Common myeloid progenitor, CD34-positive (primary cell): ENCODE measurements at regions not wholly inside any gene's neighbourhood (a gene's known extent, or its start where the extent isn't known, plus 50 kb on each side); places are given as distances from the start of the nearest gene placed in this dataset.
A peak's percentile ranks its signal among the peaks of the same experiment; 100 is the strongest.

Experiments used
- CTCF ChIA-PET: fragments of 350-600 bp; sonication (Branson Sonifier 250); formaldehyde crosslinking; loops from one replicate; lab custom pipeline; 2021; ENCODE audit warnings: antibody characterized with exemption; lab: Charles Lee
- POLR2A ChIA-PET: fragments of 350-600 bp; sonication (Branson Sonifier 250); formaldehyde crosslinking; loops from one replicate; lab custom pipeline; 2021; ENCODE audit warnings: antibody characterized with exemption; lab: Charles Lee
- DNase-seq, 3 donors: peaks; one replicate each; pipeline versions ENCODE4 v3.0.0 to v3.0.0-alpha.2; 2013
- H3K27ac ChIP-seq, 2 experiments: 1 replicate in 1 of 2; 2 replicates in 1 of 2; pipeline ENCODE4 v1.7.0; 2013; ENCODE audit warnings: inconsistent platforms in 2 of 2, low read length in 2 of 2, mild to moderate bottlenecking in 2 of 2, low read depth in 1 of 2, moderate library complexity in 1 of 2; ENCODE audit not compliant: severe bottlenecking in 2 of 2, insufficient read depth in 1 of 2, poor library complexity in 1 of 2
- H3K27me3 ChIP-seq, 5 experiments: replicated peaks in 2 of 5; 1 replicate in 3 of 5; 2 replicates in 2 of 5; pipeline versions ENCODE4 v1.6.1 to v1.7.0; 2013; ENCODE audit warnings: low read length in 4 of 5, mild to moderate bottlenecking in 2 of 5, moderate library complexity in 2 of 5, inconsistent platforms in 1 of 5; ENCODE audit not compliant: insufficient read depth in 5 of 5, control insufficient read depth in 4 of 5
- H3K36me3 ChIP-seq, 4 experiments: 1 replicate in 2 of 4; 2 replicates in 2 of 4; pipeline versions ENCODE4 v1.6.1 to v1.7.0; 2013; ENCODE audit warnings: low read length in 3 of 4, control low read depth in 1 of 4, mild to moderate bottlenecking in 1 of 4; ENCODE audit not compliant: control insufficient read depth in 4 of 4, insufficient read depth in 4 of 4
- H3K4me1 ChIP-seq, 4 experiments: 1 replicate in 3 of 4; 2 replicates in 1 of 4; pipeline versions ENCODE4 v1.6.1 to v1.7.1; 2013; ENCODE audit warnings: low read length in 3 of 4, mild to moderate bottlenecking in 3 of 4, control low read depth in 1 of 4, inconsistent platforms in 1 of 4, moderate library complexity in 1 of 4; ENCODE audit not compliant: control insufficient read depth in 4 of 4, insufficient read depth in 4 of 4; ENCODE audit errors: control extremely low read depth in 1 of 4
- H3K4me3 ChIP-seq, 7 experiments: 1 replicate in 4 of 7; 2 replicates in 3 of 7; pipeline versions ENCODE4 v1.5.1 to v1.7.0; 2013; ENCODE audit warnings: mild to moderate bottlenecking in 7 of 7, low read length in 6 of 7, moderate library complexity in 6 of 7, inconsistent platforms in 2 of 7, low read depth in 2 of 7, control low read depth in 1 of 7; ENCODE audit not compliant: insufficient read depth in 4 of 7, control insufficient read depth in 1 of 7; ENCODE audit errors: extremely low read depth in 1 of 7
- H3K9me3 ChIP-seq, 5 experiments: 1 replicate in 4 of 5; 2 replicates in 1 of 5; pipeline versions ENCODE4 v1.6.1 to v1.7.1; 2013; ENCODE audit warnings: low read length in 4 of 5, mild to moderate bottlenecking in 2 of 5, inconsistent platforms in 1 of 5, low read depth in 1 of 5, moderate library complexity in 1 of 5; ENCODE audit not compliant: control insufficient read depth in 4 of 5, insufficient read depth in 2 of 5; ENCODE audit errors: control extremely low read depth in 1 of 5
- WGBS: methylation state at CpG from one replicate; pipeline ENCODE4 v1.1.5; 2013; ENCODE audit not compliant: insufficient coverage; 5-methylcytosine and 5-hydroxymethylcytosine counted together

DNA sequence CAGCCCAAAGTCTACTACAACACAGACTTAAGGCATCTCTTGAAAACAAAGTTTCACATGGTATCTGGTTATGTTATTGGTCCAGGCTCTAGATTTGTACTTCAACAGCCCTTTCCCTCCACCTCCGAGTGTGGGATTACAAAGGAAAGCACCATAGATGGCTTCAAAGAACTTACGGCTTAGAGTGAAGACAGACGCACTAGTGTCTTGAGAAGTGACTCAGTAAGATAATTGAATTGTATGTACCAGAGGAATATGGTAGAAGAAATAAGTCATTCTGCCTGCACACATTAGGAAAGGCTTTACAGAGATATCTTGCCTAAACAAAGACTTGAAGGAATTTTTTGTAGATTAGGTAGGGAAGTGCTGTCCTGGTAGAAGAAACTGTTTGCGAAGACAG, 392.3 kb upstream of the TNP1 start:
- peaks cover 0 to 9% (median 2%) of the 10 kb centered on the region in 5 experiments for H3K27me3 ChIP-seq
- H3K9me3 ChIP-seq: no peaks in the 10 kb centered on the region
- 100% methylated on average over 2 of the region's 4 CpGs for whole genome bisulfite sequencing
- H3K36me3 ChIP-seq: no peaks in the 10 kb centered on the region
- POLR2A ChIA-PET: no interaction called here
- H3K4me1 ChIP-seq: peaks cover 0 to 13% (median 8%) of the 10 kb centered on the region in 4 experiments
- CTCF ChIA-PET: no interaction called here
- H3K4me3 ChIP-seq: no peak overlapping the region
- H3K27ac ChIP-seq: no peak overlapping the region
- DNase-seq: no peak

DNA sequence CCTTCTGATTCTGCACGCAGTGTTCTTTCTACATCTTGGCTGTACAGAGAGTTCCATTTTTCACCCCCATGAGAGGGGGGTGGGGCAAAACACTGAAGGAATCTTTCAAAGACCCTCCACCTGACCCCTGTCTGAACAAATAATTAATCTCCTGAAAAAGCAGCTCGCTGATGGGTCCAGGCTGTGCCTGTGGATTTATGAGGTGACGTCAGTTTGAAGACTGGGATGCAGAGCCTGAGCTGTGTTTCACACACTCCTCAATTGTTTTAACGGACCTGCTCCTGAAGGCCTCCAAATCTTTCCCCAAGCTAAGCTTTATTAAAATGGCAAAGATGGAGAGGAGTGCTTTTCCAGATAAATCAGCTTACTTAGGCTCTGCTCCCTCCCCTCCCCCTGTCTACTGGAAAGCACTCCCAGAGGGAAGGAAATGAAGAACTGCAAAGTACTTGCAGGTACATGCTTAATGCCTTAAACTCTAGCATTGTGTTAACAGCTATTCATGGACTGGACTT, 390.2 kb upstream of the TNP1 start:
- Histone ChIP-seq H3K27ac (no peak overlapping the region), H3K27me3 (peaks cover 0 to 14% (median 2%) of the 10 kb centered on the region in 5 experiments), H3K9me3 (no peaks in the 10 kb centered on the region), H3K4me1 (peaks cover 0 to 13% (median 8%) of the 10 kb centered on the region in 4 experiments), H3K36me3 (no peaks in the 10 kb centered on the region), H3K4me3 (no peak overlapping the region)
- 100% methylated on average over 3 of the region's 4 CpGs for WGBS
- no peak for DNase-seq
- POLR2A ChIA-PET: no interaction called here
- CTCF ChIA-PET: interaction anchor here (1.2 kb wide), 1 partner anchor 84 kb away, joined by 4 read pairs; no protein-coding TSS in a partner anchor

DNA sequence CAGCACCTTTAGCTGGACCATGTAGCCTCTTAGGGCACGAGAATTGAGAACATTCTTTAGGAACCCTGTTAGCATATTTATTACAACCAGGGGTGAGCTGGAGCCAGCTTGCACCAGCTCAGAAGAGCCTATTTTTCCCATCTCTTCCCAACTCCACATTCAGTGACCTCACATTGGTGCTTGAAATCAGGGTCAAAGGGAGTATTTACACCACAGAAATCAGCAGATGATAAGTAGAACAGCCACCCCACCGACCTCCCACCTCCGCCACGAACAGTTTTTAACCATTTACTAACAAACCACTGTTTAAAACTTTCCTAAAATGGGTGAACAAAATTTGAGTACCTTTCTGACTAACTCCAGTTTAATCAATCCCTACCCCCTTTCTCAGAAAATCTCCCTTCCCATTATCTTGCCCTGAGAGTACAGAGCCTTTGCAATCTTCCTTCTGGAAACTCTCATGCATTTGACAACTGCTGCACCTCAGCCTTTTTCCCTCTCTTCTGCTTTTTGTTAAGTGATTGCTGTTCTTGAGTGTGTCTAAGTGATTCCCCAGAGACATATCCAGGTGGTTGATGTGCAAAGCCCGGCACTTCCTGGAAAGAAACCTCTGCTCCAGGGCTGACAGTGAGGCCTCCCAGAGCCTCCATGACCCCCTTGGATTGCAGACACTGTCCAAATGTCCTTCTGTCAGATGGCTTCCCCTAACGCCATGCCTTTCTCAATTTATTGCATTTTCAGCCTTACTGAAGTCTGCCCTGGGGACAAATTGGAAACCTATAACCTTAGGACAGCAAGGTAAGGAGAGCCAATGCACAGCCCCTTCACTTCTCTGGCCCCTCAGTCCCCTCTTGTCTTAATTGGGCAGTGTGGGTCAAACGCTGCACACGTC, 389.5 kb upstream of the TNP1 start:
- H3K4me3 ChIP-seq: no peak overlapping the region
- no peaks in the 10 kb centered on the region for H3K36me3 ChIP-seq
- ChIA-PET POLR2A (no interaction called here), CTCF (interaction anchor here (1.2 kb wide), 1 partner anchor 83 kb away, joined by 4 read pairs; no protein-coding TSS in a partner anchor)
- H3K9me3 ChIP-seq: no peaks in the 10 kb centered on the region
- H3K27me3 ChIP-seq: peaks cover 0 to 14% (median 2%) of the 10 kb centered on the region in 5 experiments
- DNase-seq: no peak
- H3K4me1 ChIP-seq: peaks cover 0 to 13% (median 8%) of the 10 kb centered on the region in 4 experiments
- WGBS: 88% methylated on average over 8 of the region's 8 CpGs
- no peak overlapping the region for H3K27ac ChIP-seq

DNA sequence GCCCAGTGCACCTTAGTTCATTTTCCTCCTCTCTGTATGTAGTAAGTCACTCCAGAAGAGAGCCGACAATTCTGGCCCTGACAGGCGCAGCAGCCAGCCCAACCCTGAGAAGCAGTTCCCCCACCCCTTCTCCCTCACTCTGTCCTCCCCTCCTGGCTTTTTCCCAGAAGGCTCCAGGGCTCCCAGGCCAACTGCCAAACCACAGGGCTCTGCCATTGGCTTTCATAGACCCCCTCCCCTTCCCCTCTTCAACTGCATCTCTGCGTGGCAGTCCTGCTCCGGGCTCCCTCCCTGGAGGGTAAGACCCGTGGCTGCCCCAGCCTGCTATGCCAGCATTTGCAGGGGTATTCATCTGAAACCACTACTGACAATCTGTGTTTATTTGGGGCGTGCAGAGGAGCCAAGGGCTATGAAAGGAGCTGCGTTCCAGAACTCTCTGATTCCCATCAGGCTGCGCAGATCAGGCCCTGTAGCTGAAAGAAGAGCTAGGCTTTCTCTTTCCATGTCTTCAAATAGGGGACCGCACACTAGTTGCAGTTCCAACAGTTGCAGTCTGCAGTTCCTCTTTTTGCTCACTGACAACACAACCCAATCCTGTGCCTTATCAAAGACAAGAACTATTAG, 388.6 kb upstream of the TNP1 start:
- Histone ChIP-seq H3K4me3 (peak overlapping the region in 4 of 7 experiments; percentile 28 to 62 (median 38)), H3K27me3 (peaks cover 0 to 19% (median 0%) of the 10 kb centered on the region in 5 experiments), H3K4me1 (peaks cover 0 to 13% (median 8%) of the 10 kb centered on the region in 4 experiments), H3K9me3 (no peaks in the 10 kb centered on the region), H3K36me3 (no peaks in the 10 kb centered on the region), H3K27ac (no peak overlapping the region)
- ChIA-PET CTCF (no interaction called here), POLR2A (no interaction called here)
- WGBS: 11% methylated on average over 4 of the region's 9 CpGs
- peak; percentile 61 to 89 (median 84) for DNase-seq

GRCh38 chr2:217247476-217247875, 387.6 kb upstream of the TNP1 start:
- POLR2A ChIA-PET: no interaction called here
- Histone ChIP-seq H3K36me3 (no peaks in the 10 kb centered on the region), H3K4me3 (no peak overlapping the region), H3K4me1 (peaks cover 0 to 13% (median 8%) of the 10 kb centered on the region in 4 experiments), H3K9me3 (no peaks in the 10 kb centered on the region), H3K27ac (no peak overlapping the region), H3K27me3 (peaks cover 0 to 15% (median 0%) of the 10 kb centered on the region in 5 experiments)
- CTCF ChIA-PET: no interaction called here
- no peak for DNase-seq
- WGBS: 92% methylated on average over 8 of the region's 8 CpGs

DNA sequence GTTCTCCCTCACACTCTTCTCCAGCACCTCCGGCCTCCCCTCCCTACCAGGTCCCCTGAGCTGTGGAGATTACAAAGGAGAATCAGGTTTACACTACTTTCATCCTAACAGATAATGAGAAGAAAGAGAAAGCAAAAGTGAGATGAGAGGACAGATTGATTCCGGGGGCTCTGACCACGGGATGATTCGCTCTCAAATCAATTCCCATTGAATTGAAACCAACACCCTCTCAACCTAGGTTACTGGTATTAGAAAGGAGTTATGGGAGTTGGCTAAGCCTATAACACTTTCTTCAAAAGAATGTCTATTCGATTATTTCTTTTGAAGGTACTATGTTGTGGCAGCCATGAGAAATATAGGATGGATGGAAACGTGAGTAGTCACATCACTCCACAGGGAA, 386.2 kb upstream of the TNP1 start:
- Histone ChIP-seq H3K36me3 (no peaks in the 10 kb centered on the region), H3K4me3 (no peak overlapping the region), H3K27ac (no peak overlapping the region), H3K4me1 (peaks cover 0 to 13% (median 8%) of the 10 kb centered on the region in 4 experiments), H3K9me3 (no peaks in the 10 kb centered on the region), H3K27me3 (peaks cover 0 to 15% (median 0%) of the 10 kb centered on the region in 5 experiments)
- no peak for DNase-seq
- CTCF ChIA-PET: no interaction called here
- no CpG with 5 or more reads among the region's 6 CpGs for WGBS
- POLR2A ChIA-PET: no interaction called here
